ENCODE measurements at regions not wholly inside any gene's neighbourhood (a gene's known extent, or its start where the extent isn't known, plus 50 kb on each side); places are given as distances from the start of the nearest gene placed in this dataset.

- DNase-seq, result no peak
Observed at GRCh38 chr1:219000005-219000404, 173.7 kb upstream of the LYPLAL1 start.

DNA sequence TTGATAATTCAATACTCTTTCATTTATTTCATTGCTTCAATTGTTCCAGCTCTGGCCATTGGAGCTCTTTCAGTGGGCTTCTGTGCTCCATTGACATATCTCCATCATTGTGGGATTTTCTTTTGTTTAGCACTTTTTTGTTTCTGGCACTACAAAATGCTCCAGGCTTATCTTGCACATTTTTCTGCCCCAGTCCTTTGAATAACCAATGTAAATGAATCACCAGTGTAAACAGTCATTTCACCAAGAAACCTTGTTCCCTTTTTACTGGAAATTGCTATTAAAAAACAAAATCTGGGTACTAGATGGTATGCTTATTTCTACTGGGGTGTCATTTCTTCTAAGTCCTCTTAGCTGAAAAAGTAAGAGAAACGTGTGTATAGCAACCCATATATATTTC is 173.0 kb upstream of the LYPLAL1 start:
- DNase-seq, result no peak

GRCh38 chr1:219010720-219011119 is 163.0 kb upstream of the LYPLAL1 start:
- DNase-seq, result no peak

DNA sequence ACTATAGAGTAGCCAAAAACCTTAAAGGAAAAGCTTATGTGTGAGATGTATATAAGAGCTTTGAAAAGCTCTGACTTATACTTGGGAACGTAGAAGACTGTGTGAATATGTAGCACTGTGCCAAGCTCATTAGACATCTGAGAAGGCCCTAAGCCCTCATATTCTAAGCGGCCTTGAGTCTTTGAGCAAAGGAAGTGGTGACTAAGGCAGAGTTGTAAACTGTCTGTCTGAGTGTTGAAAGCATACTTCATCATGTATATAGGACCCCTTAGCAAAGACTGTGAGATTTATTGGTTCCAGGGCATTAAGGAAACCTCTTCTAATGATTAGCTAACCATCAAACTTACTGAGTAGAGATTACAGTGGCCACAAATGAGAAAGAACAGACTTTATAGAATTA is 153.3 kb upstream of the LYPLAL1 start:
- no peak for DNase-seq

DNA sequence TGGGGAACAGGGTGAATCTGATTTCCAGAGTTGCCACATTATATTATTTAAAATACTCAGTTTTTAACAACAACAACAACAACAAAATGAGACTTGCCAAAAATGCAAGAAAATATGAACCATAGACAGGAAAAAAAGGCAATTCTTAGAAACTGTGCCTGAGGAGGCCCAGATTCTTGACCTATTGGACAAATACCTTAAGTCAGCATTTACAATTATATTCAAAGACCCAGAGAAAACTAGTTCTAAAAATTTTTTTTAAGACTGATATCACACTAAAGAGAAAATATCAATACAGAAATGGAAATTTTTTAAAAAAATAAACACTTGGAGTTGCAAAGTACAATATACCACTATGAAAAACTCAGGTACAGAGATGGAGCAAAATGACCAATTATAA is 152.8 kb upstream of the LYPLAL1 start:
- DNase-seq, result no peak

GRCh38 chr1:219027146-219027673 is 146.5 kb upstream of the LYPLAL1 start:
- no peak for DNase-seq

DNA sequence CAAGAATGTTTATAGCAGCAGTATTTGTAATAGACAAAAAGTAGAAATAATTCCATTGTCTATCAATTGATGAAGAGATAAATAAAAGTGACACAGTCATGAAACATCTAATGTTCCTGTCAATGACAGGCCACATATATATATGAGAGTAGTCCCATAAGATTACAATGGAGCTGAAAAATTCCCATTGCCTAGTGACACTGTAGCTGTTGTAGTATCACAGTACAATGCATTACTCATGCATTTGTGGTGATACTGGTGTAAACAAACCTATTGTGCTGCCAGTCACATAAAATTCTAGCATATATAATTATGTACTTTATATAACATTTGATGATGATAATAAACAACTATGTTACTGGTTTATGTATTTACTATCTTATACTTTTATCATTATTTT is 141.9 kb upstream of the LYPLAL1 start:
- no peak for DNase-seq

GRCh38 chr1:219038398-219038797 is 135.3 kb upstream of the LYPLAL1 start:
- no peak for DNase-seq

DNA sequence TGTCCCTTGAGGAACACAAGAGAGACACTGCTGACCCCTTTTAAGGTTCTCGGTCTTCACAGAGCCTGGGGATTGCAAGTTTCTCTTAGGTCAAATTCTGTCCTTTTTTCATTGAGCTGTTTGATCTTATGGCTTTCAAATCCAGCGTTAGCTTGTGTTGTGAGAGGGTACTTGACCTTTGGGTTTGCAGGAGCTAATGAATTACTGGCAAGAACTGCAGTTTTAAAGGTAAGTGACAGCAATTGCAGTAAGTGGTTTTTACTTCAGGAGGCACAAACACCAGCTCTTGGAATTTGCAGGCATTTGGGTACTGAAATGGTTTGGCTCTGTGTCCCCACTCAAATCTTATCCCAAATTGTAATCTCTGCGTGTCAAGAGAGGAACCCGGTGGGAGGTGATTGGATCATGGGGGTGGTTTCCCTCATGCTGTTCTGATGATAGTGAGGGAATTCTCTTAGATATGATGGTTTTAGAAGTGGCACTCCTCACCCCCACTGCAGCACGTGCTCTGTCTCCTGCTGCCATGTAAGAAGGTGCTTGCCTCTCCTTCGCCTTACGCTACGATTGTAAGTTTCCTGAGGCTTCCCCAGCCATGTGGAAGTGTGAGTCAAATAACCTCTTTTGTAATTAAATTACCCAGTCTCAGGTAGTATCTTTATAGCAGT is 134.5 kb upstream of the LYPLAL1 start:
- DNase-seq, result no peak

DNA sequence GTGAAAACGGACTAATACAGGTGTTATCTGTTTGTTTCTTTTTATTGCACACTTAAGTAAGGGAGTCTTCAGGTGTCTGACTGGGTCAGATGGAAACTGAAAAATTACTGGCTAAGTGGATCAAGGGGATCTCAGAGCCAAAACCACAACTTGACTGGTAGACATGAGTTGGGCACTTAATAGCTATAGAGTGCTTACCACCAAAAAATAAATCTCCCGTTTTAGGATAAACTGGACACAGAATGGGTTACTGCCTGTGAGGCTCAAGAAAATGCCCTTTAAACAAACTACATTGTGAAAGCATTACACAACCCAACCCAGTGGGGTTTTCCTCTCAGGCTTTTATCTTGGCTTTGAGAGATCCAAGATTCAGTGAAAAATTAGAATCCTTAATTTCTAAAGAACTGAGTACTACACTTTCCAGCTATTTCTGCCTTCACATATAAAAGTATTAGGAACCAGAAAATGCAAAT is 134.0 kb upstream of the LYPLAL1 start:
- no peak for DNase-seq

DNA sequence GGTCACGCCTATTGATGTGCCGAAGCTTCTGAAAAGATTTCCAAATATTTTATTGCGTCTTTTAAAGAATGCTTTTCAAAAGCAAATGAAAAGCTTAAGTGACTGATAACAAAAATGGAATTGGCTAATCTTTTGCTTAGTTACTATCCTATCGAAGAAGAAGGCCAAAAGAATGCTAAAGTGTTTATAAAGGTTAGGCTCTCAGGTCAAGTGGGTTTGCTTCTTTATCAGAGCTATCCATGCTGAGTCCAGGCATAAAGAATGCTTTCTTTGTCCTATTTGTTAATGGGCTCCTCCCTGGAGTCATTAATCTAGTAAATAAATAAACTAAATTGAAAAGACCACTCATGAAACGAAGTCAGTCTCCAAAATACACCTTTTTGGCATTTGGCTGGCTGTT is 133.4 kb upstream of the LYPLAL1 start:
- DNase-seq, result no peak

DNA sequence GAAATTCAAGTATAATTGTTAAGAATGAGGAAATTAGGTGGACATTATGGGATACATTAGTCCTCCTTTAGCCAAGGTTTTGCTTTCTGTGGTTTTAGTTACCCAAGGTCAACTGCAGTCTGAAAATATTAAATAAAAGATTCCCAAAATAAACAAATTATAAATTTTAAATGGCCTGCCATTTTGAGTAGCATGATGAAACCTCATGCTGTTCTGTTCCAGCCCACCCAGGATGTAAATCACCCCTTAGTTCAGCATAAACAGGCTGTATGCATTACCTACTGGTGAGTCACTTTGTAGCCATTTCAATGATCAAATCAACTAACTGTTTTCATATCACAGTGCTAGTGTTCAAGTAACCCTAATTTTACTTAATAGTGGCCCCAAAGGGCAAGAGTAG is 132.5 kb upstream of the LYPLAL1 start:
- DNase-seq, result no peak

- DNase-seq, result no peak
Observed at GRCh38 chr1:219041818-219042217, 131.9 kb upstream of the LYPLAL1 start.

GRCh38 chr1:219042769-219043168 is 130.9 kb upstream of the LYPLAL1 start:
- DNase-seq, result no peak

- no peak for DNase-seq
Observed at GRCh38 chr1:219045246-219045645, 128.4 kb upstream of the LYPLAL1 start.

DNA sequence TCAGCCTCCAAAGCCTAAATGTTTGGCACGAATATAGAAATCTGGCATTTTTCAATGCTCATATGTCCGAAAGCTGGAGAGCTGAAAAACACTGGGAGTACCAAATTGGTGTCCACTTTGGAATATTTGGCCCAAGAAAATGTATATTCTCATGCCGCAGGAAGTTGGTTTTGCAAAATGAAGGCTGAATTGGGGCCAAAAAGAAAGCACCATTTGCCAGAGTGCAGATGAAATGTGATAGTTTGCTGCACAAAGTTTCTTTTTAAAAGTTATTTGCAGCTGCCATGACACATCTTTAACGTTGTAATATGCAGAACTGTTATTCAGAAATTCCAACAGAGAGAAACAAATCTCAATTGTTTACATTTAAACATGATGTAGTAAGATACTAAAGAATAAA is 124.2 kb upstream of the LYPLAL1 start:
- DNase-seq, result no peak

- DNase-seq, result no peak
Observed at GRCh38 chr1:219050086-219050821, 123.4 kb upstream of the LYPLAL1 start.

GRCh38 chr1:219050822-219051125 is 122.9 kb upstream of the LYPLAL1 start:
- DNase-seq, result no peak

GRCh38 chr1:219051547-219051946 is 122.1 kb upstream of the LYPLAL1 start:
- no peak for DNase-seq

- DNase-seq, result no peak
Observed at GRCh38 chr1:219058891-219059820, 114.5 kb upstream of the LYPLAL1 start.

DNA sequence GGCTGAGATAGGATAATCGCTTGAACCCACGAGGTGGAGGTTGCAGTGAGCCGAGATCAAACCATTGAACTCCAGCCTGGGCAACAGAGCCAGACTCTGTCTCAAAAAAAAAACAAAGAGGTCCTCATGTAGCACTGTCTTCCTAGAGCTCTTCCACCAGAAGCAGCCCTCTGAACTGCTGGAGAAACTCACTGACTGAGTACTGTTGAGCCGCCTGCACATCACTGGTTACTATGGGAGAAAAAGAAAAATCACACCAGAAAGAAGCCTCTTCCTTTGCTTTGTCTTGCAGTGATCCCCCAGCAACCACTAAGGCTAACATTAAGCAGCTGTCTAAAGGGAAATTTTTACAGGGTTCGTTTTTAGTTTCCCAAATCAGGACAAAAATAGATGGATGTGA is 112.9 kb upstream of the LYPLAL1 start:
- DNase-seq, result no peak

- no peak for DNase-seq
Observed at GRCh38 chr1:219062161-219062560, 111.5 kb upstream of the LYPLAL1 start.

- DNase-seq, result no peak
Observed at GRCh38 chr1:219066098-219066497, 107.6 kb upstream of the LYPLAL1 start.
